Neuronal stem cell (in vitro differentiated cells): ENCODE measurements at regions not wholly inside any gene's neighbourhood (a gene's known extent, or its start where the extent isn't known, plus 50 kb on each side); places are given as distances from the start of the nearest gene placed in this dataset.

Source experiments
- DNase-seq: peaks from one replicate; pipeline ENCODE4 v3.0.0-alpha.2; 2013; ENCODE audit warnings: low spot score
- H2AFZ ChIP-seq: one replicate; pipeline ENCODE4 v1.6.1; 2013; ENCODE audit warnings: mild to moderate bottlenecking, low read length, inconsistent platforms
- H2AK5ac ChIP-seq: 2 replicates; pipeline ENCODE4 v1.6.1; 2013; ENCODE audit warnings: low read depth, mild to moderate bottlenecking, inconsistent platforms, low read length, moderate library complexity, mixed read lengths
- H2BK120ac ChIP-seq: 2 replicates; pipeline ENCODE4 v1.6.1; 2013; ENCODE audit warnings: low read depth, mild to moderate bottlenecking, inconsistent platforms, low read length, moderate library complexity, mixed read lengths
- H2BK12ac ChIP-seq: one replicate; pipeline ENCODE4 v1.6.1; 2013; ENCODE audit warnings: low read length, inconsistent platforms
- H2BK15ac ChIP-seq: 2 replicates; pipeline ENCODE4 v1.6.1; 2013; ENCODE audit warnings: mild to moderate bottlenecking, low read length, inconsistent platforms, mixed read lengths
- H2BK5ac ChIP-seq: one replicate; pipeline ENCODE4 v1.6.1; 2013; ENCODE audit warnings: inconsistent platforms, mild to moderate bottlenecking, low read length, moderate library complexity
- H3K14ac ChIP-seq: one replicate; pipeline ENCODE4 v1.6.1; 2013; ENCODE audit warnings: low read length, inconsistent platforms
- H3K18ac ChIP-seq: 2 replicates; pipeline ENCODE4 v1.6.1; 2013; ENCODE audit warnings: low read length, inconsistent platforms
- H3K23ac ChIP-seq: 2 replicates; pipeline ENCODE4 v1.6.1; 2013; ENCODE audit warnings: low read depth, mild to moderate bottlenecking, mixed read lengths, low read length, inconsistent platforms; ENCODE audit not compliant: poor library complexity
- H3K27ac ChIP-seq: replicated peaks from 3 replicates; pipeline ENCODE4 v1.5.1; 2013; ENCODE audit warnings: low read length, inconsistent platforms
- H3K27me3 ChIP-seq, 3 experiments: 2 replicates each; pipeline ENCODE4 v1.6.1; 2013; ENCODE audit warnings: low read length in 3 of 3, mild to moderate bottlenecking in 2 of 3, inconsistent platforms in 1 of 3, low read depth in 1 of 3, mixed read lengths in 1 of 3, moderate library complexity in 1 of 3; ENCODE audit not compliant: control insufficient read depth in 3 of 3, insufficient read depth in 3 of 3
- H3K36me3 ChIP-seq, 2 donors: replicated peaks in 1 of 2; 2 replicates each; pipeline ENCODE4 v1.6.1; 2013; ENCODE audit warnings: low read length in 2 of 2; ENCODE audit not compliant: control insufficient read depth in 2 of 2, insufficient read depth in 2 of 2
- H3K4ac ChIP-seq: 2 replicates; pipeline ENCODE4 v1.6.1; 2013; ENCODE audit warnings: inconsistent platforms, mild to moderate bottlenecking, low read length, moderate library complexity
- H3K4me1 ChIP-seq, 2 donors: 1 replicate in 1 of 2; 2 replicates in 1 of 2; pipeline ENCODE4 v1.6.1; 2013; ENCODE audit warnings: low read length in 2 of 2, low read depth in 1 of 2; ENCODE audit not compliant: control insufficient read depth in 2 of 2, insufficient read depth in 1 of 2
- H3K4me2 ChIP-seq: one replicate; pipeline ENCODE4 v1.6.1; 2013; ENCODE audit warnings: mild to moderate bottlenecking, low read length, inconsistent platforms; ENCODE audit not compliant: insufficient read depth, poor library complexity, severe bottlenecking
- H3K4me3 ChIP-seq, 2 donors: 2 replicates each; pipeline ENCODE4 v1.5.1; 2013; ENCODE audit warnings: low read length in 2 of 2, mild to moderate bottlenecking in 2 of 2, inconsistent platforms in 1 of 2, moderate library complexity in 1 of 2
- H3K79me1 ChIP-seq: one replicate; pipeline ENCODE4 v1.6.1; 2013; ENCODE audit warnings: low read depth, mild to moderate bottlenecking, inconsistent platforms, low read length, moderate library complexity
- H3K9ac ChIP-seq: one replicate; pipeline ENCODE4 v1.6.1; 2013; ENCODE audit warnings: mild to moderate bottlenecking, low read depth, low read length, inconsistent platforms; ENCODE audit not compliant: poor library complexity
- H3K9me3 ChIP-seq, 2 donors: replicated peaks in 1 of 2; 2 replicates each; pipeline versions ENCODE3 to v1.6.1; 2013; ENCODE audit warnings: low read length in 2 of 2, mild to moderate bottlenecking in 2 of 2, inconsistent platforms in 1 of 2, low read depth in 1 of 2, mixed read lengths in 1 of 2, moderate library complexity in 1 of 2; ENCODE audit not compliant: control insufficient read depth in 2 of 2, insufficient read depth in 1 of 2
- H4K8ac ChIP-seq: one replicate; pipeline ENCODE4 v1.6.1; 2013; ENCODE audit warnings: low read depth, mild to moderate bottlenecking, inconsistent platforms, low read length, moderate library complexity
- H4K91ac ChIP-seq: one replicate; pipeline ENCODE4 v1.6.1; 2013; ENCODE audit warnings: low read length, low read depth, mild to moderate bottlenecking, inconsistent platforms; ENCODE audit not compliant: poor library complexity
- WGBS, 2 donors: extraction: QIAGEN DNeasy Blood & Tissue Kit; methylation state at CpG; one replicate each; pipeline ENCODE4 v1.1.7; 2013; ENCODE audit warnings: missing lambda C conversion rate in 2 of 2, mixed read lengths in 1 of 2; ENCODE audit not compliant: insufficient read length in 2 of 2, insufficient replicate concordance in 1 of 2; ENCODE audit errors: extremely low coverage in 2 of 2; 5-methylcytosine and 5-hydroxymethylcytosine counted together

GRCh38 chr13:39269004-39269403 is 230.7 kb downstream of the NHLRC3 start:
- H3K4me1 ChIP-seq: no peaks in the 10 kb centered on the region
- no peak overlapping the region for H2BK120ac ChIP-seq
- H3K9ac ChIP-seq: no peak overlapping the region
- no peak overlapping the region for H3K18ac ChIP-seq
- no peak overlapping the region for H2BK5ac ChIP-seq
- no peak overlapping the region for H4K91ac ChIP-seq
- H3K27ac ChIP-seq: no peak overlapping the region
- no peak overlapping the region for H2AFZ ChIP-seq
- no peaks in the 10 kb centered on the region for H3K36me3 ChIP-seq
- no CpG with 5 or more reads among the region's 2 CpGs for WGBS, 2 donors
- H3K9me3 ChIP-seq: peaks cover 0 to 20% of the 10 kb centered on the region in 2 donors
- H3K14ac ChIP-seq: no peak overlapping the region
- no peak overlapping the region for H2BK15ac ChIP-seq
- no peak overlapping the region for H3K4me2 ChIP-seq
- no peak overlapping the region for H2BK12ac ChIP-seq
- no peak for DNase-seq
- no peak overlapping the region for H2AK5ac ChIP-seq
- no peak overlapping the region for H4K8ac ChIP-seq
- no peaks in the 10 kb centered on the region for H3K27me3 ChIP-seq
- H3K4ac ChIP-seq: no peak overlapping the region
- no peak overlapping the region for H3K4me3 ChIP-seq
- no peaks in the 10 kb centered on the region for H3K79me1 ChIP-seq
- no peak overlapping the region for H3K23ac ChIP-seq

GRCh38 chr13:39269411-39269810 is 231.2 kb downstream of the NHLRC3 start:
- Histone ChIP-seq H3K4me3 (no peak overlapping the region), H2BK15ac (no peak overlapping the region), H3K18ac (no peak overlapping the region), H3K23ac (no peak overlapping the region), H2BK120ac (no peak overlapping the region), H3K27me3 (no peaks in the 10 kb centered on the region), H3K9ac (no peak overlapping the region), H3K14ac (no peak overlapping the region), H3K27ac (no peak overlapping the region), H3K4ac (no peak overlapping the region), H3K79me1 (no peaks in the 10 kb centered on the region), H2BK5ac (no peak overlapping the region), H2BK12ac (no peak overlapping the region), H3K4me2 (no peak overlapping the region), H3K36me3 (no peaks in the 10 kb centered on the region), H4K91ac (no peak overlapping the region), H2AFZ (no peak overlapping the region), H4K8ac (no peak overlapping the region), H3K4me1 (peaks cover 0 to 4% of the 10 kb centered on the region in 2 donors), H2AK5ac (no peak overlapping the region), H3K9me3 (peaks cover 0 to 18% of the 10 kb centered on the region in 2 donors)
- no CpG with 5 or more reads among the region's 1 CpG for WGBS, 2 donors
- DNase-seq: no peak

GRCh38 chr13:39272994-39273393 is 234.7 kb downstream of the NHLRC3 start:
- no peak overlapping the region for H4K91ac ChIP-seq
- no peaks in the 10 kb centered on the region for H3K79me1 ChIP-seq
- H3K27ac ChIP-seq: no peak overlapping the region
- H3K18ac ChIP-seq: no peak overlapping the region
- H3K9me3 ChIP-seq: peaks cover 0 to 3% of the 10 kb centered on the region in 2 donors
- H2BK5ac ChIP-seq: no peak overlapping the region
- H3K9ac ChIP-seq: no peak overlapping the region
- no peak overlapping the region for H2BK15ac ChIP-seq
- no peak overlapping the region for H3K4ac ChIP-seq
- WGBS, 2 donors: no CpG with 5 or more reads among the region's 1 CpG
- H4K8ac ChIP-seq: no peak overlapping the region
- H2BK12ac ChIP-seq: no peak overlapping the region
- peaks cover 0 to 6% of the 10 kb centered on the region in 2 donors for H3K4me1 ChIP-seq
- H3K36me3 ChIP-seq: no peaks in the 10 kb centered on the region
- H2AFZ ChIP-seq: no peak overlapping the region
- no peak for DNase-seq
- H3K4me2 ChIP-seq: no peak overlapping the region
- H3K23ac ChIP-seq: no peak overlapping the region
- no peaks in the 10 kb centered on the region for H3K27me3 ChIP-seq
- no peak overlapping the region for H3K4me3 ChIP-seq
- H2AK5ac ChIP-seq: no peak overlapping the region
- no peak overlapping the region for H2BK120ac ChIP-seq
- no peak overlapping the region for H3K14ac ChIP-seq

GRCh38 chr13:39273953-39274738 is 235.9 kb downstream of the NHLRC3 start:
- no peak overlapping the region for H3K27ac ChIP-seq
- H2AFZ ChIP-seq: peak overlapping the region; percentile 38
- H3K79me1 ChIP-seq: no peaks in the 10 kb centered on the region
- H3K14ac ChIP-seq: no peak overlapping the region
- no peak overlapping the region for H3K23ac ChIP-seq
- DNase-seq: no peak
- H4K91ac ChIP-seq: no peak overlapping the region
- no peak overlapping the region for H2BK5ac ChIP-seq
- no peak overlapping the region for H3K4ac ChIP-seq
- H2BK120ac ChIP-seq: no peak overlapping the region
- H3K4me3 ChIP-seq: no peak overlapping the region
- H2BK15ac ChIP-seq: no peak overlapping the region
- no peak overlapping the region for H3K18ac ChIP-seq
- no CpG with 5 or more reads among the region's 6 CpGs for WGBS, 2 donors
- peaks cover 0 to 3% of the 10 kb centered on the region in 2 donors for H3K9me3 ChIP-seq
- no peaks in the 10 kb centered on the region for H3K27me3 ChIP-seq
- no peaks in the 10 kb centered on the region for H3K36me3 ChIP-seq
- H3K9ac ChIP-seq: no peak overlapping the region
- H2AK5ac ChIP-seq: no peak overlapping the region
- H2BK12ac ChIP-seq: no peak overlapping the region
- peaks cover 0 to 6% of the 10 kb centered on the region in 2 donors for H3K4me1 ChIP-seq
- no peak overlapping the region for H3K4me2 ChIP-seq
- no peak overlapping the region for H4K8ac ChIP-seq
